Tibial nerve (tissue), 4 donors: ENCODE measurements at regions not wholly inside any gene's neighbourhood (a gene's known extent, or its start where the extent isn't known, plus 50 kb on each side); places are given as distances from the start of the nearest gene placed in this dataset.

Experiments
- CTCF ChIP-seq, 5 experiments: fragments of 200-600 bp in 3 of 5; fragments of 450-650 bp in 2 of 5; sonication (generic) in 3 of 5; IDR thresholded peaks; one replicate each; pipeline ENCODE4 v1.5.1; 2016 to 2019; ENCODE audit warnings: antibody characterized with exemption in 5 of 5, mild to moderate bottlenecking in 3 of 5, moderate library complexity in 2 of 5
- EP300 ChIP-seq, 2 donors: sonication (generic); formaldehyde crosslinking; IDR thresholded peaks; one replicate each; pipeline ENCODE4 v1.6.1; 2017; ENCODE audit warnings: antibody characterized with exemption in 2 of 2, mild to moderate bottlenecking in 1 of 2
- POLR2A ChIP-seq, 2 donors: fragments of 450-650 bp; IDR thresholded peaks; one replicate each; pipeline ENCODE4 v1.6.1; 2017; ENCODE audit warnings: antibody characterized with exemption in 2 of 2, mild to moderate bottlenecking in 2 of 2, moderate library complexity in 2 of 2

DNA sequence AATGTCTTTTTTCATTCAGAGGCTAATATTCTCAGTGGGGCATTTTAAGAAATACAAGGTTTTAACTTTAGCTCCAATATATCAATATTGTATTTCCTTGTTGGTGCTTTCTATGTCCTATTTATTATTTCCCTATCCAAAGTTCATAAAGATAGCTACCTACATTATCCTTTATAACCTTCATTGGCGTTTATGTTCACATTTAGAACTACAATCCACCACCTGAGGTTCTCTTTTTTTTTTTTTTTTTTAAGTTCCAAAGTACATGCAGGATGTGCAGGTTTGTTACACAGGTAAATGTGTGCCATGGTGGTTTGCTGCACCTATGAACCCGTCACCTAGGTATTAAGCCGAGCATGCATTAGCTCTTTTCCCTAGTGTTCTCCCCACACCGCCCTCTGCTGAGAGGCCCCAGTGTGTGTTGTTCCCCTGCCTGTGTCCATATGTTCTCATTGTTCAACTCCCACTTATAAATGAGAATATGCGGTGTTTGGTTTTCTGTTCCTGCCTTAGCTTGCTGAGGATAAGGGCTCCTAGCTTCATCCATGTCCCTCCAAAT is 694.6 kb downstream of the SUCLG1 start:
- TF ChIP-seq CTCF (IDR thresholded peaks at IDR 0.05) (no peak), POLR2A (IDR thresholded peaks at IDR 0.05) (no peak), EP300 (IDR thresholded peaks at IDR 0.05) (no peak)
